Panc1 (cell line): ENCODE measurements at regions not wholly inside any gene's neighbourhood (a gene's known extent, or its start where the extent isn't known, plus 50 kb on each side); places are given as distances from the start of the nearest gene placed in this dataset.

ENCODE experiments used
- ATAC-seq: fragments of 200-7000 bp; cut with Tn5 transposase; 2 replicates; pipeline ENCODE4 v1.9.1; 2020; ENCODE audit warnings: mild to moderate bottlenecking, moderate library complexity
- BruUV-seq: library from RNA; stranded (reverse); fragments of 400-500 nt; replicated peaks from 2 replicates; lab custom pipeline; 2021; lab: Mats Ljungman, UMichigan
- CTCF ChIA-PET: fragments of 300-600 bp; sonication (Branson Sonifier 250); formaldehyde crosslinking; loops from one replicate; lab custom pipeline; 2022; ENCODE audit warnings: antibody characterized with exemption; lab: Charles Lee
- POLR2A ChIA-PET: fragments of 300-600 bp; sonication (Branson Sonifier 250); formaldehyde crosslinking; loops from one replicate; lab custom pipeline; 2022; ENCODE audit warnings: antibody characterized with exemption; lab: Charles Lee
- DNase-seq: peaks from one replicate; pipeline ENCODE4 v3.0.0-alpha.2; 2010; ENCODE audit warnings: low read depth, low spot score
- H3K27ac ChIP-seq: 2 replicates; pipeline ENCODE4 v1.5.1; 2011; ENCODE audit warnings: mild to moderate bottlenecking, low read length, inconsistent platforms
- H3K27me3 ChIP-seq: fragments of 200-500 bp; sonication (Bioruptor generic); 2 replicates; pipeline ENCODE4 v1.6.0; 2014; ENCODE audit warnings: low read length, inconsistent platforms; ENCODE audit not compliant: control insufficient read depth, insufficient read depth
- H3K36me3 ChIP-seq: fragments of 200-500 bp; sonication (Bioruptor generic); 2 replicates; pipeline ENCODE4 v1.5.1; 2014; ENCODE audit warnings: inconsistent platforms, mild to moderate bottlenecking, low read length, moderate library complexity; ENCODE audit not compliant: control insufficient read depth, insufficient read depth
- H3K4me1 ChIP-seq: 2 replicates; pipeline ENCODE4 v1.5.1; 2011; ENCODE audit warnings: inconsistent platforms, mild to moderate bottlenecking, low read length, moderate library complexity; ENCODE audit not compliant: control insufficient read depth, insufficient read depth
- H3K4me3 ChIP-seq, 2 experiments: 2 replicates each; pipeline ENCODE4 v1.5.1; 2011 to 2012; ENCODE audit warnings: low read depth in 2 of 2, low read length in 2 of 2, mild to moderate bottlenecking in 2 of 2, inconsistent platforms in 1 of 2, moderate library complexity in 1 of 2
- H3K9me3 ChIP-seq: fragments of 200-500 bp; sonication (Bioruptor generic); 2 replicates; pipeline ENCODE4 v1.5.1; 2014; ENCODE audit warnings: low read depth, mild to moderate bottlenecking, inconsistent platforms, low read length, moderate library complexity; ENCODE audit not compliant: control insufficient read depth, insufficient read depth
- POLR2AphosphoS5 ChIP-seq: IDR thresholded peaks from 2 replicates; pipeline ENCODE4 v1.6.1; 2012; ENCODE audit warnings: mild to moderate bottlenecking, low read depth, low read length, moderate library complexity
- SIN3A ChIP-seq: IDR thresholded peaks from 2 replicates; pipeline ENCODE4 v1.6.1; 2012; ENCODE audit warnings: low read depth, mild to moderate bottlenecking, low read length, moderate library complexity, borderline replicate concordance; ENCODE audit not compliant: insufficient read depth
- TCF7L2 ChIP-seq: IDR thresholded peaks from 2 replicates; pipeline ENCODE4 v1.6.1; 2011; ENCODE audit warnings: mild to moderate bottlenecking, low read depth, low read length, inconsistent platforms
- in situ Hi-C: cut with HindIII; loops from 2 replicates; pipeline ENCODE4 v1.10.0; 2016; ENCODE audit warnings: low sequenced_read_pairs, low pct_unique_long_range_greater_than_20kb
- intact Hi-C: fragments of 100-400 bp; cut with micrococcal nuclease; formaldehyde crosslinking; loops from one replicate; pipeline ENCODE4 v1.10.0; 2022; ENCODE audit not compliant: unreplicated experiment
- TF ChIP-seq, protein P1 (sequence below): fragments of 450-650 bp; IDR thresholded peaks from 2 replicates; pipeline ENCODE4 v1.5.1; 2017; ENCODE audit warnings: mild to moderate bottlenecking
- TF ChIP-seq, protein P2 (sequence below), 2 experiments: IDR thresholded peaks; 2 replicates each; pipeline ENCODE4 v1.6.1; 2011 to 2012; ENCODE audit warnings: low read depth in 2 of 2, control low read depth in 1 of 2, low read length in 1 of 2, mild to moderate bottlenecking in 1 of 2, moderate library complexity in 1 of 2; ENCODE audit not compliant: insufficient read depth in 1 of 2

- TF ChIP-seq TCF7L2, result no peak
- no peaks in the 10 kb centered on the region for H3K27me3 ChIP-seq
- ATAC-seq (no peak), DNase-seq (no peak)
- H3K4me1 ChIP-seq, result no peaks in the 10 kb centered on the region
- H3K36me3 ChIP-seq, result no peaks in the 10 kb centered on the region
- intact Hi-C loops, result loop anchor here (10.0 kb wide), 1 partner anchor 1251 kb away; no protein-coding TSS in a partner anchor
- no TSS peak for BruUV-seq
- no peaks in the 10 kb centered on the region for H3K9me3 ChIP-seq
- in situ Hi-C loops, result no loop called here
- ChIA-PET CTCF (no interaction called here), POLR2A (no interaction called here)
- no peak overlapping the region for H3K27ac ChIP-seq
- H3K4me3 ChIP-seq, result no peak overlapping the region
Measured at GRCh38 chr11:23403210-23404185, 543.2 kb upstream of the CCDC179 start.

GRCh38 chr11:23404225-23405160, 544.2 kb upstream of the CCDC179 start:
- ChIA-PET POLR2A (no interaction called here), CTCF (no interaction called here)
- no TSS peak for BruUV-seq
- Histone ChIP-seq H3K27me3 (no peaks in the 10 kb centered on the region), H3K4me3 (no peak overlapping the region), H3K36me3 (no peaks in the 10 kb centered on the region), H3K27ac (no peak overlapping the region), H3K9me3 (no peaks in the 10 kb centered on the region), H3K4me1 (no peaks in the 10 kb centered on the region)
- ATAC-seq (no peak), DNase-seq (no peak)
- intact Hi-C loops (loop anchor here (10.0 kb wide), 1 partner anchor 1250 kb away; no protein-coding TSS in a partner anchor), in situ Hi-C loops (no loop called here)
- no peak for TF ChIP-seq TCF7L2
- TF ChIP-seq POLR2AphosphoS5, result no peak
- TF ChIP-seq, protein P1, sequence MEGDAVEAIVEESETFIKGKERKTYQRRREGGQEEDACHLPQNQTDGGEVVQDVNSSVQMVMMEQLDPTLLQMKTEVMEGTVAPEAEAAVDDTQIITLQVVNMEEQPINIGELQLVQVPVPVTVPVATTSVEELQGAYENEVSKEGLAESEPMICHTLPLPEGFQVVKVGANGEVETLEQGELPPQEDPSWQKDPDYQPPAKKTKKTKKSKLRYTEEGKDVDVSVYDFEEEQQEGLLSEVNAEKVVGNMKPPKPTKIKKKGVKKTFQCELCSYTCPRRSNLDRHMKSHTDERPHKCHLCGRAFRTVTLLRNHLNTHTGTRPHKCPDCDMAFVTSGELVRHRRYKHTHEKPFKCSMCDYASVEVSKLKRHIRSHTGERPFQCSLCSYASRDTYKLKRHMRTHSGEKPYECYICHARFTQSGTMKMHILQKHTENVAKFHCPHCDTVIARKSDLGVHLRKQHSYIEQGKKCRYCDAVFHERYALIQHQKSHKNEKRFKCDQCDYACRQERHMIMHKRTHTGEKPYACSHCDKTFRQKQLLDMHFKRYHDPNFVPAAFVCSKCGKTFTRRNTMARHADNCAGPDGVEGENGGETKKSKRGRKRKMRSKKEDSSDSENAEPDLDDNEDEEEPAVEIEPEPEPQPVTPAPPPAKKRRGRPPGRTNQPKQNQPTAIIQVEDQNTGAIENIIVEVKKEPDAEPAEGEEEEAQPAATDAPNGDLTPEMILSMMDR, result no peak
- TF ChIP-seq SIN3A, result no peak

DNA sequence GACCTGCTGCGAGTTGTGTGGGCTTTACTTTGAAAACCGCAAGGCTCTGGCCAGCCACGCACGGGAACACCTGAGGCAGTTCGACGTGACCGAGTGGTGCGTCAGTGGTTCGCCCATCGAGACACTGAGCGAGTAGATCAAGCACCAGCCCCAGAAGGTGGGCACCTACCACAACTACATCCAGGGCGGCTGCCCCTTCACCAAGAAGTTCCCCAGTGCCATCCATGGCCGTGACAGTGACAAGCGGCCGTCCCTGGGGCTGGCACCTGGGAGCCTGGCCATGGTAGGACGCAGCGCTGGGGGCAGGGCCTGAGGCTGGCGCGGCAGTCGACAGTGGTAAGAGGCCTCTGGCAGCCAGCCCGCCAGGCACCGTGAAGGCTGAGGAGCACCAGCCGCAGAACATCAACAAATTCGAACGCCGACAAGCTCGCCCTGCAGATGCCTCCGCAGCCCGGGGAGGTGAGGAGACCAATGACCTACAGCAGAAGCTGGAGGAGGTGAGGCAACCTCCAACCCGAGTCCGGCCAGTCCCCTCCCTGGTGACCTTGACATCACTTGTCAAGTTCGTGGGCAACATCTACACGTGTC, 545.2 kb upstream of the CCDC179 start:
- TF ChIP-seq TCF7L2 (no peak), POLR2AphosphoS5 (no peak), SIN3A (no peak)
- TF ChIP-seq, protein P1, result no peak
- TF ChIP-seq, protein P2, sequence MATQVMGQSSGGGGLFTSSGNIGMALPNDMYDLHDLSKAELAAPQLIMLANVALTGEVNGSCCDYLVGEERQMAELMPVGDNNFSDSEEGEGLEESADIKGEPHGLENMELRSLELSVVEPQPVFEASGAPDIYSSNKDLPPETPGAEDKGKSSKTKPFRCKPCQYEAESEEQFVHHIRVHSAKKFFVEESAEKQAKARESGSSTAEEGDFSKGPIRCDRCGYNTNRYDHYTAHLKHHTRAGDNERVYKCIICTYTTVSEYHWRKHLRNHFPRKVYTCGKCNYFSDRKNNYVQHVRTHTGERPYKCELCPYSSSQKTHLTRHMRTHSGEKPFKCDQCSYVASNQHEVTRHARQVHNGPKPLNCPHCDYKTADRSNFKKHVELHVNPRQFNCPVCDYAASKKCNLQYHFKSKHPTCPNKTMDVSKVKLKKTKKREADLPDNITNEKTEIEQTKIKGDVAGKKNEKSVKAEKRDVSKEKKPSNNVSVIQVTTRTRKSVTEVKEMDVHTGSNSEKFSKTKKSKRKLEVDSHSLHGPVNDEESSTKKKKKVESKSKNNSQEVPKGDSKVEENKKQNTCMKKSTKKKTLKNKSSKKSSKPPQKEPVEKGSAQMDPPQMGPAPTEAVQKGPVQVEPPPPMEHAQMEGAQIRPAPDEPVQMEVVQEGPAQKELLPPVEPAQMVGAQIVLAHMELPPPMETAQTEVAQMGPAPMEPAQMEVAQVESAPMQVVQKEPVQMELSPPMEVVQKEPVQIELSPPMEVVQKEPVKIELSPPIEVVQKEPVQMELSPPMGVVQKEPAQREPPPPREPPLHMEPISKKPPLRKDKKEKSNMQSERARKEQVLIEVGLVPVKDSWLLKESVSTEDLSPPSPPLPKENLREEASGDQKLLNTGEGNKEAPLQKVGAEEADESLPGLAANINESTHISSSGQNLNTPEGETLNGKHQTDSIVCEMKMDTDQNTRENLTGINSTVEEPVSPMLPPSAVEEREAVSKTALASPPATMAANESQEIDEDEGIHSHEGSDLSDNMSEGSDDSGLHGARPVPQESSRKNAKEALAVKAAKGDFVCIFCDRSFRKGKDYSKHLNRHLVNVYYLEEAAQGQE (IDR thresholded peaks at IDR 0.05; ENCODE audit: insufficient read depth in 1 of 2, low read depth in 2 of 2, low read length in 1 of 2), result no peak
- Histone ChIP-seq H3K27ac (no peak overlapping the region), H3K4me3 (no peak overlapping the region), H3K9me3 (no peaks in the 10 kb centered on the region), H3K36me3 (no peaks in the 10 kb centered on the region), H3K4me1 (no peaks in the 10 kb centered on the region), H3K27me3 (no peaks in the 10 kb centered on the region)
- ChIA-PET CTCF (no interaction called here), POLR2A (no interaction called here)
- in situ Hi-C loops, result no loop called here
- BruUV-seq, result no TSS peak
- no peak for ATAC-seq
- DNase-seq, result no peak
- intact Hi-C loops, result loop anchor here (10.0 kb wide), 1 partner anchor 1249 kb away; no protein-coding TSS in a partner anchor
